ENCODE measurements at regions not wholly inside any gene's neighbourhood (a gene's known extent, or its start where the extent isn't known, plus 50 kb on each side); places are given as distances from the start of the nearest gene placed in this dataset.
"Not testable (repeated sequence)": the region's sequence is repeated elsewhere in the genome, so short reads cannot be mapped to it uniquely, and the experiment has no call there.

- TF ChIP-seq POLR2A, CTCF (IDR thresholded peaks at IDR 0.05): not testable (repeated sequence)
Observed at GRCh38 chr20:25852968-25853717, 156.5 kb upstream of the ZNF337 start.
